DOHH2 (cell line): ENCODE measurements at regions not wholly inside any gene's neighbourhood (a gene's known extent, or its start where the extent isn't known, plus 50 kb on each side); places are given as distances from the start of the nearest gene placed in this dataset.

Source experiments
- H3F3A ChIP-seq: fragments of 200-600 bp; sonication (generic), shearing (Covaris generic); 2 replicates; pipeline ENCODE4 v1.6.0; 2016; ENCODE audit warnings: antibody characterized with exemption, mild to moderate bottlenecking; ENCODE audit not compliant: control insufficient read depth, insufficient read depth
- H3K27ac ChIP-seq: fragments of 200-600 bp; sonication (generic); 2 replicates; pipeline ENCODE4 v1.5.1; 2014; ENCODE audit warnings: low read depth, mild to moderate bottlenecking, low read length, moderate library complexity
- H3K27me3 ChIP-seq: fragments of 200-600 bp; sonication (generic); 2 replicates; pipeline ENCODE4 v1.6.1; 2014; ENCODE audit warnings: mild to moderate bottlenecking, low read length, mixed read lengths; ENCODE audit not compliant: control insufficient read depth
- H3K36me3 ChIP-seq: fragments of 200-600 bp; sonication (generic); 2 replicates; pipeline ENCODE4 v1.6.1; 2014; ENCODE audit warnings: mild to moderate bottlenecking, low read length, moderate library complexity, mixed read lengths; ENCODE audit not compliant: control insufficient read depth
- H3K4me1 ChIP-seq: fragments of 200-600 bp; sonication (generic); 2 replicates; pipeline ENCODE4 v1.6.1; 2014; ENCODE audit warnings: mild to moderate bottlenecking, low read length, mixed read lengths; ENCODE audit not compliant: control insufficient read depth
- H3K4me2 ChIP-seq: fragments of 200-600 bp; sonication (generic); 2 replicates; pipeline ENCODE4 v1.6.0; 2014; ENCODE audit warnings: mild to moderate bottlenecking, low read length, moderate library complexity
- H3K4me3 ChIP-seq: fragments of 200-600 bp; sonication (generic); 2 replicates; pipeline ENCODE4 v1.5.1; 2014; ENCODE audit warnings: mild to moderate bottlenecking, low read length, mixed read lengths
- H3K79me2 ChIP-seq: fragments of 200-600 bp; sonication (generic); 2 replicates; pipeline ENCODE4 v1.6.1; 2014; ENCODE audit warnings: mild to moderate bottlenecking, low read length, mixed read lengths; ENCODE audit not compliant: control insufficient read depth
- H3K9me2 ChIP-seq: fragments of 200-600 bp; sonication (generic); replicated peaks from 2 replicates; pipeline ENCODE4 v1.6.1; 2014; ENCODE audit warnings: mild to moderate bottlenecking, low read length, mixed read lengths; ENCODE audit not compliant: control insufficient read depth
- H3K9me3 ChIP-seq: fragments of 200-600 bp; sonication (generic); 2 replicates; pipeline ENCODE4 v1.6.1; 2014; ENCODE audit warnings: antibody characterized with exemption, low read length, mixed read lengths; ENCODE audit not compliant: control insufficient read depth, insufficient read depth
- H4K20me1 ChIP-seq: fragments of 200-600 bp; sonication (generic); 2 replicates; pipeline ENCODE4 v1.6.0; 2014; ENCODE audit warnings: low read depth, mild to moderate bottlenecking, antibody characterized with exemption, low read length, moderate library complexity; ENCODE audit not compliant: control insufficient read depth, insufficient read depth
- CTCF ChIP-seq: fragments of 200-600 bp; sonication (generic); IDR thresholded peaks from one replicate; pipeline ENCODE4 v1.5.1; 2014; ENCODE audit warnings: antibody characterized with exemption, mild to moderate bottlenecking, low read depth, low read length; ENCODE audit not compliant: poor library complexity, severe bottlenecking
- EZH2phosphoT487 ChIP-seq: fragments of 200-600 bp; sonication (generic); IDR thresholded peaks from 2 replicates; pipeline ENCODE4 v1.6.1; 2017; ENCODE audit warnings: borderline replicate concordance, mild to moderate bottlenecking, antibody characterized with exemption, low read length, moderate library complexity, mixed read lengths

GRCh38 chr7:93723424-93724124, 149.1 kb upstream of the CALCR start:
- Histone ChIP-seq H3F3A (no peaks in the 10 kb centered on the region), H3K79me2 (no peaks in the 10 kb centered on the region), H3K4me2 (no peak overlapping the region), H3K27me3 (peaks cover 7% of the 10 kb centered on the region; the same call in 1 of the 2 replicates), H3K36me3 (no peaks in the 10 kb centered on the region), H3K9me3 (no peaks in the 10 kb centered on the region), H4K20me1 (no peaks in the 10 kb centered on the region), H3K9me2 (no peaks in the 10 kb centered on the region), H3K27ac (no peak overlapping the region), H3K4me1 (no peaks in the 10 kb centered on the region), H3K4me3 (no peak overlapping the region)
- TF ChIP-seq CTCF (no peak), EZH2phosphoT487 (no peak)

GRCh38 chr7:93720106-93720505, 145.6 kb upstream of the CALCR start:
- Histone ChIP-seq H3F3A (no peaks in the 10 kb centered on the region), H3K4me1 (no peaks in the 10 kb centered on the region), H4K20me1 (no peaks in the 10 kb centered on the region), H3K79me2 (no peaks in the 10 kb centered on the region), H3K4me2 (no peak overlapping the region), H3K9me2 (no peaks in the 10 kb centered on the region), H3K9me3 (no peaks in the 10 kb centered on the region), H3K27ac (no peak overlapping the region), H3K4me3 (no peak overlapping the region), H3K36me3 (no peaks in the 10 kb centered on the region), H3K27me3 (peaks cover 27% of the 10 kb centered on the region)
- no peak for TF ChIP-seq EZH2phosphoT487
- no peak for TF ChIP-seq CTCF

GRCh38 chr7:93719546-93719945, 145.0 kb upstream of the CALCR start:
- no peak overlapping the region for H3K4me2 ChIP-seq
- H3K27me3 ChIP-seq: peaks cover 27% of the 10 kb centered on the region
- H3K4me1 ChIP-seq: no peaks in the 10 kb centered on the region
- H3K79me2 ChIP-seq: no peaks in the 10 kb centered on the region
- no peaks in the 10 kb centered on the region for H3K9me2 ChIP-seq
- no peak overlapping the region for H3K4me3 ChIP-seq
- no peaks in the 10 kb centered on the region for H3K36me3 ChIP-seq
- no peak overlapping the region for H3K27ac ChIP-seq
- no peak for TF ChIP-seq EZH2phosphoT487
- TF ChIP-seq CTCF: no peak
- H4K20me1 ChIP-seq: no peaks in the 10 kb centered on the region
- H3K9me3 ChIP-seq: no peaks in the 10 kb centered on the region
- H3F3A ChIP-seq: no peaks in the 10 kb centered on the region
